Panc1 (cell line): ENCODE measurements at regions not wholly inside any gene's neighbourhood (a gene's known extent, or its start where the extent isn't known, plus 50 kb on each side); places are given as distances from the start of the nearest gene placed in this dataset.

Experiments used
- ATAC-seq: fragments of 200-7000 bp; cut with Tn5 transposase; 2 replicates; pipeline ENCODE4 v1.9.1; 2020; ENCODE audit warnings: mild to moderate bottlenecking, moderate library complexity
- BruUV-seq: library from RNA; stranded (reverse); fragments of 400-500 nt; replicated peaks from 2 replicates; lab custom pipeline; 2021; lab: Mats Ljungman, UMichigan
- CTCF ChIA-PET: fragments of 300-600 bp; sonication (Branson Sonifier 250); formaldehyde crosslinking; loops from one replicate; lab custom pipeline; 2022; ENCODE audit warnings: antibody characterized with exemption; lab: Charles Lee
- POLR2A ChIA-PET: fragments of 300-600 bp; sonication (Branson Sonifier 250); formaldehyde crosslinking; loops from one replicate; lab custom pipeline; 2022; ENCODE audit warnings: antibody characterized with exemption; lab: Charles Lee
- DNase-seq: peaks from one replicate; pipeline ENCODE4 v3.0.0-alpha.2; 2010; ENCODE audit warnings: low read depth, low spot score
- H3K27ac ChIP-seq: 2 replicates; pipeline ENCODE4 v1.5.1; 2011; ENCODE audit warnings: mild to moderate bottlenecking, low read length, inconsistent platforms
- H3K27me3 ChIP-seq: fragments of 200-500 bp; sonication (Bioruptor generic); 2 replicates; pipeline ENCODE4 v1.6.0; 2014; ENCODE audit warnings: low read length, inconsistent platforms; ENCODE audit not compliant: control insufficient read depth, insufficient read depth
- H3K36me3 ChIP-seq: fragments of 200-500 bp; sonication (Bioruptor generic); 2 replicates; pipeline ENCODE4 v1.5.1; 2014; ENCODE audit warnings: inconsistent platforms, mild to moderate bottlenecking, low read length, moderate library complexity; ENCODE audit not compliant: control insufficient read depth, insufficient read depth
- H3K4me1 ChIP-seq: 2 replicates; pipeline ENCODE4 v1.5.1; 2011; ENCODE audit warnings: inconsistent platforms, mild to moderate bottlenecking, low read length, moderate library complexity; ENCODE audit not compliant: control insufficient read depth, insufficient read depth
- H3K4me3 ChIP-seq, 2 experiments: 2 replicates each; pipeline ENCODE4 v1.5.1; 2011 to 2012; ENCODE audit warnings: low read depth in 2 of 2, low read length in 2 of 2, mild to moderate bottlenecking in 2 of 2, inconsistent platforms in 1 of 2, moderate library complexity in 1 of 2
- H3K9me3 ChIP-seq: fragments of 200-500 bp; sonication (Bioruptor generic); 2 replicates; pipeline ENCODE4 v1.5.1; 2014; ENCODE audit warnings: low read depth, mild to moderate bottlenecking, inconsistent platforms, low read length, moderate library complexity; ENCODE audit not compliant: control insufficient read depth, insufficient read depth
- CTCF ChIP-seq: fragments of 450-650 bp; IDR thresholded peaks from 2 replicates; pipeline ENCODE4 v1.5.1; 2017; ENCODE audit warnings: mild to moderate bottlenecking
- POLR2AphosphoS5 ChIP-seq: IDR thresholded peaks from 2 replicates; pipeline ENCODE4 v1.6.1; 2012; ENCODE audit warnings: mild to moderate bottlenecking, low read depth, low read length, moderate library complexity
- REST ChIP-seq, 2 experiments: IDR thresholded peaks; 2 replicates each; pipeline ENCODE4 v1.6.1; 2011 to 2012; ENCODE audit warnings: low read depth in 2 of 2, control low read depth in 1 of 2, low read length in 1 of 2, mild to moderate bottlenecking in 1 of 2, moderate library complexity in 1 of 2; ENCODE audit not compliant: insufficient read depth in 1 of 2
- SIN3A ChIP-seq: IDR thresholded peaks from 2 replicates; pipeline ENCODE4 v1.6.1; 2012; ENCODE audit warnings: low read depth, mild to moderate bottlenecking, low read length, moderate library complexity, borderline replicate concordance; ENCODE audit not compliant: insufficient read depth
- TCF7L2 ChIP-seq: IDR thresholded peaks from 2 replicates; pipeline ENCODE4 v1.6.1; 2011; ENCODE audit warnings: mild to moderate bottlenecking, low read depth, low read length, inconsistent platforms
- in situ Hi-C: cut with HindIII; loops from 2 replicates; pipeline ENCODE4 v1.10.0; 2016; ENCODE audit warnings: low sequenced_read_pairs, low pct_unique_long_range_greater_than_20kb
- intact Hi-C: fragments of 100-400 bp; cut with micrococcal nuclease; formaldehyde crosslinking; loops from one replicate; pipeline ENCODE4 v1.10.0; 2022; ENCODE audit not compliant: unreplicated experiment

GRCh38 chr4:127102361-127102760 is 530.4 kb upstream of the INTU start:
- CTCF ChIA-PET: no interaction called here
- POLR2A ChIA-PET: no interaction called here
- intact Hi-C loops: no loop called here

GRCh38 chr4:127103681-127104115 is 529.1 kb upstream of the INTU start:
- BruUV-seq: no TSS peak
- no peaks in the 10 kb centered on the region for H3K9me3 ChIP-seq
- H3K36me3 ChIP-seq: no peaks in the 10 kb centered on the region
- DNase-seq (no peak), ATAC-seq (no peak)
- intact Hi-C loops: no loop called here
- CTCF ChIA-PET: no interaction called here
- in situ Hi-C loops: no loop called here
- POLR2A ChIA-PET: no interaction called here
- no peaks in the 10 kb centered on the region for H3K27me3 ChIP-seq
- H3K27ac ChIP-seq: no peak overlapping the region
- no peak overlapping the region for H3K4me3 ChIP-seq
- TF ChIP-seq POLR2AphosphoS5 (no peak), CTCF (no peak), REST (IDR thresholded peaks at IDR 0.05; ENCODE audit: insufficient read depth in 1 of 2, low read depth in 2 of 2, low read length in 1 of 2) (no peak), TCF7L2 (no peak), SIN3A (no peak)
- no peaks in the 10 kb centered on the region for H3K4me1 ChIP-seq

More at GRCh38 chr4:127102361-127102760, 530.4 kb upstream of the INTU start:
- Histone ChIP-seq H3K9me3 (no peaks in the 10 kb centered on the region), H3K4me3 (no peak overlapping the region), H3K36me3 (no peaks in the 10 kb centered on the region), H3K27ac (no peak overlapping the region), H3K4me1 (no peaks in the 10 kb centered on the region), H3K27me3 (no peaks in the 10 kb centered on the region)
- BruUV-seq: no TSS peak
- in situ Hi-C loops: no loop called here
- no peak for ATAC-seq
- DNase-seq: no peak
- TF ChIP-seq TCF7L2 (no peak), SIN3A (no peak), REST (IDR thresholded peaks at IDR 0.05; ENCODE audit: insufficient read depth in 1 of 2, low read depth in 2 of 2, low read length in 1 of 2) (no peak), POLR2AphosphoS5 (no peak), CTCF (no peak)
